GM06990 (cell line): ENCODE measurements at regions not wholly inside any gene's neighbourhood (a gene's known extent, or its start where the extent isn't known, plus 50 kb on each side); places are given as distances from the start of the nearest gene placed in this dataset.

Experiments used
- DNase-seq: peaks from one replicate; pipeline ENCODE4 v3.0.0-alpha.2; 2011; ENCODE audit not compliant: insufficient read length; ENCODE audit errors: extremely low read depth
- H3K27me3 ChIP-seq: replicated peaks from 2 replicates; pipeline ENCODE4 v1.6.0; 2011; ENCODE audit warnings: low read length; ENCODE audit not compliant: control insufficient read depth, insufficient read depth
- H3K36me3 ChIP-seq: 2 replicates; pipeline ENCODE4 v1.5.1; 2011; ENCODE audit warnings: low read length; ENCODE audit not compliant: control insufficient read depth, insufficient read depth
- H3K4me3 ChIP-seq: replicated peaks from 2 replicates; pipeline ENCODE4 v1.5.1; 2011; ENCODE audit warnings: low read depth, mild to moderate bottlenecking, control low read depth, low read length
- CTCF ChIP-seq: IDR thresholded peaks from 2 replicates; pipeline ENCODE4 v1.5.1; 2011; ENCODE audit warnings: low read length, control low read depth, mild to moderate bottlenecking, inconsistent platforms; ENCODE audit not compliant: insufficient read depth, poor library complexity, severe bottlenecking

DNA sequence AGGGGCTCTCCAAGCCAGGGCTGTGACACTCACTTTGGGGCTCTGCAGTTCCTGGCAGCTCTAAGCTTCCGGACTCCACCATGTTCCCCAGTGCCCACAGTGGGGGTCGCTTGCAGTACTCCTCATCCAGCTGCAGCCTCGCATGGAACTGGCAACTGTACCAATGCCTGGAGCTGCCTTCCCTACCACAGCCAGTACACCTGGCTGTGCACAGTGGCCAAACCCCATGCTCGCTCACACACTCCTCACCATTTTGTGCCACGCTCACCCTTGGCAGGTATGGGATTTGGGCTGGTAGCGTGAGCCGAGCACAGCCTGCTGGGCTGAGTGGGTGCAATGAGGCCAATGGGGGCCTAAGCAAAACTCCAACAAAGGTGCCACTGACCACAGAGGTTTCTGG, 1369.9 kb downstream of the KCNT2 start:
- no peak for DNase-seq
- no peak for TF ChIP-seq CTCF
- Histone ChIP-seq H3K27me3 (no peaks in the 10 kb centered on the region), H3K4me3 (no peak overlapping the region), H3K36me3 (no peaks in the 10 kb centered on the region)

DNA sequence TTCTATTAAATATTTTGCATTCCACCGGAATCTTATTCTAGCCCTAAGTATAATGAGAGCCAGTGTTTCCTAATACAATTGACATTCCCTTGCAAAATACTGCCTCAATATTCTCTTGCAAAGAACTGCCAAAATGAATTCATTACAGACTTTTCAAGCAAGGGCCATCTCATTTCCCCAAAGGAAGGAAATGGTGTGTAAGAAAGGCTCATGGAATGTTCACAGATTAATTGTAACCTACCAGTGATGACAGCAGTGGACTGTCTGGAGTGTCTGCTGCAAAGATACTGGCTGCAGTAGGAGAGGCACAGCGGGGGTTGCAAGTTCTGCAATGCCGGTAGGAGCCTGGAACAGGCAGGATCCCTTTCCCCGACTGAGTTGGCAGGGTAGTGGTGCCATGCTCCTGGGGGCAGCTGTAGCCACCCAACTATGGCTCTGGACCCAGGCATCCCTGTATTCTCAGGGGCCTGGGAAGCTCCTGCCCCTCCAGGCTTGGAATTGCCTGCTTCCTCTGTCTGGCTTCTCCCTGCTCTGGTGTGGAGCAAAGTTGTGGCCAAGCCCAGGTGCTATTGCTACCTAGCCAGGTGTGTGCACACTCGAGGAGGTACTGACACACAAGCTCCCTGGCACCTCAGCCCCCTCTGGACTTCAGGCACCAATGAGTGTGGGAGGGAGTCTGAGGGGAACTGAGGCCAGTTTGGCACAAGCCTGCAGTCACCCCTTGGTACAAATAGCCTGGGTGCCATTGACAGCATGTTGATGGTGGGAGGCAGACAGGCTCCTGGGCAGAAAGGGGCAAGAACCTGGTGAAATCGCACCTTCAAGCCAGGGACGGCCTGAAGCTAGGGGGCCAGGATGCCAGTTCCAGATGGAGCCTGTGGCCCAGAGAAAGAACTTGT, 1371.0 kb downstream of the KCNT2 start:
- Histone ChIP-seq H3K36me3 (no peaks in the 10 kb centered on the region), H3K4me3 (no peak overlapping the region), H3K27me3 (no peaks in the 10 kb centered on the region)
- TF ChIP-seq CTCF, result no peak
- no peak for DNase-seq

DNA sequence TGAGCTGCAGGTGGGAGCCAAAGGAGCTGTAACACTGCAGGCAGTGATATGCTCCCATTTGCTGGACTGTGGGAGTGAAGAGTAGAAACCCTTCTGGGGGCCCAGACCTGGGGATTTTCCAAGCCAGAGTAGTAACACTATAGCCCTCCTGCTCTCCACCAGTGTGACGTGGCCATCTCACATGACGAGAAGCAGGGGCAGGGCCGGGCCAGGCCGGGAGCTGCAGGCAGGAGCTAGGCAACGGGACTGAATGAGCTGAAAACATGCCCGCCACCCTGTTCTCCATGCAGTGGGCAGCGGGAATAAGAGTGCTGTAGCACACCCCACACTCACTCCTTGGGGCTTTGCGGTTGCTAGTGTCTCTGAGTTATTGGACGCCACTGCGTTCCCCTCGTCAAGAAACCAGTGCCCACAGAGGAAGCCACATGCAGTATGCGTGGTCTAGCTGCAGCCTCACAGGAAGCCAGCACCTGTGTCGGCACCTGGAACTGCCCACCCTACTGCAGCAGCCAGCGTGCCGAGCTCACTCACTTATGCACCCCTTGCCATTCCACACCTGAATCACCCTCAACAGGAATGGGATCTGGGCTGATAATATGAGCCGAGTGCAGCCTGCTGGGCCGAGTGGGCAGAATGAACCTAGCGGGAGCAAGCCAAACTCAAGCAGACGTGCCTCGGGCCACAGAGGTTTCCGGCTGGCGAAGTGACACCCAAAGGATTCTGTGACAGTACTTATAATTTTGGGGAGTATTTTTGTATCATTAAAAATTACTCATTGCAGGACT, 1389.6 kb downstream of the KCNT2 start:
- no peak overlapping the region for H3K4me3 ChIP-seq
- no peaks in the 10 kb centered on the region for H3K27me3 ChIP-seq
- no peaks in the 10 kb centered on the region for H3K36me3 ChIP-seq
- no peak for DNase-seq
- no peak for TF ChIP-seq CTCF

- no peak overlapping the region for H3K4me3 ChIP-seq
- no peak for TF ChIP-seq CTCF
- no peak for DNase-seq
- no peaks in the 10 kb centered on the region for H3K27me3 ChIP-seq
- no peaks in the 10 kb centered on the region for H3K36me3 ChIP-seq
Observed at GRCh38 chr1:195202241-195202640, 1406.0 kb downstream of the KCNT2 start.

DNA sequence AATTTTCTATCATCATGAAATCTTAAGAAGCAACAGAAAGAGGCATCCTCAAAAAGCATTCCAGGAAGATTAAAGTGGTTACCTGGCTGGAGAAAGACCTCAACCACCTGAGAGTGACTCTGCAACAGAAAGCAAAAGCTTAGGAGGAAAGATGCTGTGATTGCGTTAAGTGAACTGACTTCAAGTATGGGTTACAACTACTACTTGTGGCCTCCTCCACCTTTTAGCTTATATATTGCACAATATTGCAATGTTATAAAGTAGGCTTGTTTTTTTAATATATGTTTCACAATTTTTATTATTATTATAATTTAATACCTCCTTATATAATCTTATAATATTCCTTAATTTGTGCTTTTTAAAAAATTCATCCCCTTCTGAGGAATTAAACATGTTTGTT, 1407.5 kb downstream of the KCNT2 start:
- Histone ChIP-seq H3K4me3 (no peak overlapping the region), H3K27me3 (no peaks in the 10 kb centered on the region), H3K36me3 (no peaks in the 10 kb centered on the region)
- no peak for TF ChIP-seq CTCF
- no peak for DNase-seq
